Stimulated activated naive CD4-positive, alpha-beta T cell treated with Interleukin-2 at 50 U/mL for 16 hours (primary cell): ENCODE measurements at regions not wholly inside any gene's neighbourhood (a gene's known extent, or its start where the extent isn't known, plus 50 kb on each side); places are given as distances from the start of the nearest gene placed in this dataset.

Experiments used
- DNase-seq: peaks from one replicate; lab custom pipeline; 2025; lab: John Stamatoyannopoulos, UW

GRCh38 chr13:106350208-106350607, 185.3 kb downstream of the EFNB2 start:
- DNase-seq: no peak

GRCh38 chr13:106349080-106349931, 186.2 kb downstream of the EFNB2 start:
- no peak for DNase-seq

- DNase-seq: no peak
Measured at GRCh38 chr13:106348075-106348840, 187.2 kb downstream of the EFNB2 start.

- DNase-seq: no peak
Measured at GRCh38 chr13:106344342-106344741, 191.1 kb downstream of the EFNB2 start.

- DNase-seq: no peak
Measured at GRCh38 chr13:106343836-106344235, 191.6 kb downstream of the EFNB2 start.

- DNase-seq: no peak
Measured at GRCh38 chr13:106340249-106340648, 195.2 kb downstream of the EFNB2 start.

GRCh38 chr13:106337096-106337850, 198.2 kb downstream of the EFNB2 start:
- DNase-seq: no peak

GRCh38 chr13:106336668-106337067, 198.8 kb downstream of the EFNB2 start:
- no peak for DNase-seq

GRCh38 chr13:106332621-106333020, 202.8 kb downstream of the EFNB2 start:
- no peak for DNase-seq

- no peak for DNase-seq
Measured at GRCh38 chr13:106331116-106331515, 204.3 kb downstream of the EFNB2 start.

GRCh38 chr13:106329941-106330340, 205.5 kb downstream of the EFNB2 start:
- no peak for DNase-seq

- no peak for DNase-seq
Measured at GRCh38 chr13:106326751-106327150, 208.7 kb downstream of the EFNB2 start.

- DNase-seq: no peak
Measured at GRCh38 chr13:106324444-106324843, 211.0 kb downstream of the EFNB2 start.

GRCh38 chr13:106322628-106323027, 212.8 kb downstream of the EFNB2 start:
- DNase-seq: no peak

GRCh38 chr13:106318941-106319411, 216.5 kb downstream of the EFNB2 start:
- DNase-seq: no peak

- no peak for DNase-seq
Measured at GRCh38 chr13:106314417-106314816, 221.0 kb downstream of the EFNB2 start.

- no peak for DNase-seq
Measured at GRCh38 chr13:106311004-106311403, 224.5 kb downstream of the EFNB2 start.

- DNase-seq: no peak
Measured at GRCh38 chr13:106310291-106310865, 225.1 kb downstream of the EFNB2 start.

- no peak for DNase-seq
Measured at GRCh38 chr13:106306748-106307277, 228.6 kb downstream of the EFNB2 start.

GRCh38 chr13:106302843-106303242, 232.6 kb downstream of the EFNB2 start:
- no peak for DNase-seq

GRCh38 chr13:106302011-106302410, 233.5 kb downstream of the EFNB2 start:
- DNase-seq: no peak

- DNase-seq: no peak
Measured at GRCh38 chr13:106299621-106300020, 235.8 kb downstream of the EFNB2 start.
